ENCODE measurements at regions not wholly inside any gene's neighbourhood (a gene's known extent, or its start where the extent isn't known, plus 50 kb on each side); places are given as distances from the start of the nearest gene placed in this dataset.

GRCh38 chr1:173303984-173304383, 96.9 kb upstream of the TNFSF4 start:
- H3K27me3 ChIP-seq (ENCODE audit: insufficient read depth, low read length): no peaks in the 10 kb centered on the region
- no peak overlapping the region for H3K4me2 ChIP-seq (ENCODE audit: low read length)
- H2AFZ ChIP-seq (ENCODE audit: low read depth, low read length, poor library complexity, severe bottlenecking): no peak overlapping the region
- no peak overlapping the region for H3K4me3 ChIP-seq (replicated peaks in 1 of 2; ENCODE audit: low read depth in 1 of 2, low read length in 2 of 2)
- TF ChIP-seq, protein P1, sequence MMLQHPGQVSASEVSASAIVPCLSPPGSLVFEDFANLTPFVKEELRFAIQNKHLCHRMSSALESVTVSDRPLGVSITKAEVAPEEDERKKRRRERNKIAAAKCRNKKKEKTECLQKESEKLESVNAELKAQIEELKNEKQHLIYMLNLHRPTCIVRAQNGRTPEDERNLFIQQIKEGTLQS (IDR thresholded peaks at IDR 0.05): no peak
- TF ChIP-seq SIN3A (IDR thresholded peaks at IDR 0.05; ENCODE audit: low read depth) (no peak), FOSL1 (IDR thresholded peaks at IDR 0.05; ENCODE audit: low read depth) (no peak), RAD21 (IDR thresholded peaks at IDR 0.05; ENCODE audit: low read depth) (no peak)
- RAD21 ChIA-PET (ENCODE audit: low non-redundant PET in 1 of 2, low total read pairs in 2 of 2, uncharacterized antibody in 2 of 2, unreplicated experiment in 2 of 2): no interaction called here
- H3K36me3 ChIP-seq (ENCODE audit: control insufficient read depth in 1 of 2, insufficient read depth in 2 of 2, low read length in 2 of 2): no peaks in the 10 kb centered on the region
- ATAC-seq (no peak), DNase-seq (ENCODE audit: low read depth, low spot score) (no peak)
- H3K27ac ChIP-seq (ENCODE audit: low read depth, low read length): no peak overlapping the region
- POLR2A ChIA-PET: no interaction called here
- no peak overlapping the region for H3K9ac ChIP-seq (ENCODE audit: low read length)
- intact Hi-C loops (cut with micrococcal nuclease): no loop called here
- CTCF ChIA-PET: no interaction called here
- H3K4me1 ChIP-seq (ENCODE audit: control insufficient read depth in 1 of 2, insufficient read depth in 2 of 2, low read length in 2 of 2): no peaks in the 10 kb centered on the region
- H3K9me3 ChIP-seq (ENCODE audit: control insufficient read depth in 1 of 2, insufficient read depth in 1 of 2, low read depth in 1 of 2, low read length in 2 of 2): no peaks in the 10 kb centered on the region
- H4K20me1 ChIP-seq (ENCODE audit: insufficient read depth): no peaks in the 10 kb centered on the region
- H3K79me2 ChIP-seq (ENCODE audit: insufficient read depth, low read length): no peaks in the 10 kb centered on the region
- H3K9me2 ChIP-seq (ENCODE audit: insufficient read depth): no peaks in the 10 kb centered on the region
- BruUV-seq (replicated peaks): no TSS peak

DNA sequence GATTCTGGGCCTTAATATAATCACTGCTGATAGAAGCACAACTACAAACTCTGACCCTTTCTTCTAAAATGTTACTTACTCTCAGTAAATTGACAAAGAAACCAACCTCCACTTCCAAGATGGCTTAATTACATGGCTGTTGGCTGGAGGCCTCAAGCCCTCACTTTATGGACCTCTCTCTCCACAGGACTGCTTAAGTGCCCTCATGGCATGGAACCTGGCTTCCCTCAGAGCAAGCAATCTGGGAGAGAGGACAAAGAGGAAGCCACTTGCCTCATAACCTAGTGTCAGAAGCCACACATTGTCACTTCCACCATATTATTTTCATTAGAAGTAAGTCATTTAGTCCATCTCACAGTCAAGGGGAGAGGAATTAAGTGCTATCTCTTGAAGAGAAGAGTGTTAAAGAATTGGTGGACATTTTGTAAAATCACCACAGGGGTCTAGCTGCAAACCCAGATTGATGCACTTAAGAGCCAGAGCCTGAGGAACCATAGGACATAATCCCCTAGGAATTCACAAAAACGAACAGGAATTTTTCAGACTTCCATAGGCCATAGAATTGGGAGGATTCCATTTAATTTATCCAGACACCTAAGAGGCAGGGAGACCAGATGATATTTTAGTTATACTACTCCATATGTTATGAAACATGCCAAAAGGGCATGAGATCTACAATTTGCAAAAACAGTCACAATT, 97.5 kb upstream of the TNFSF4 start:
- no peaks in the 10 kb centered on the region for H3K36me3 ChIP-seq (ENCODE audit: control insufficient read depth in 1 of 2, insufficient read depth in 2 of 2, low read length in 2 of 2)
- H3K9ac ChIP-seq (ENCODE audit: low read length): no peak overlapping the region
- no TSS peak for BruUV-seq (replicated peaks)
- H3K4me3 ChIP-seq (replicated peaks in 1 of 2; ENCODE audit: low read depth in 1 of 2, low read length in 2 of 2): no peak overlapping the region
- H3K27me3 ChIP-seq (ENCODE audit: insufficient read depth, low read length): no peaks in the 10 kb centered on the region
- H3K9me3 ChIP-seq (ENCODE audit: control insufficient read depth in 1 of 2, insufficient read depth in 1 of 2, low read depth in 1 of 2, low read length in 2 of 2): no peaks in the 10 kb centered on the region
- intact Hi-C loops (cut with micrococcal nuclease): no loop called here
- ChIA-PET POLR2A (no interaction called here), RAD21 (ENCODE audit: low non-redundant PET in 1 of 2, low total read pairs in 2 of 2, uncharacterized antibody in 2 of 2, unreplicated experiment in 2 of 2) (no interaction called here), CTCF (no interaction called here)
- DNase-seq (ENCODE audit: low read depth, low spot score) (no peak), ATAC-seq (no peak)
- H3K4me1 ChIP-seq (ENCODE audit: control insufficient read depth in 1 of 2, insufficient read depth in 2 of 2, low read length in 2 of 2): no peaks in the 10 kb centered on the region
- no peaks in the 10 kb centered on the region for H4K20me1 ChIP-seq (ENCODE audit: insufficient read depth)
- H3K4me2 ChIP-seq (ENCODE audit: low read length): no peak overlapping the region
- no peaks in the 10 kb centered on the region for H3K9me2 ChIP-seq (ENCODE audit: insufficient read depth)
- H2AFZ ChIP-seq (ENCODE audit: low read depth, low read length, poor library complexity, severe bottlenecking): no peak overlapping the region
- no peaks in the 10 kb centered on the region for H3K79me2 ChIP-seq (ENCODE audit: insufficient read depth, low read length)
- H3K27ac ChIP-seq (ENCODE audit: low read depth, low read length): no peak overlapping the region
- TF ChIP-seq SIN3A (IDR thresholded peaks at IDR 0.05; ENCODE audit: low read depth) (no peak), POLR2AphosphoS5 (IDR thresholded peaks at IDR 0.05; ENCODE audit: low read depth, low read length) (no peak), CBX3 (IDR thresholded peaks at IDR 0.05; ENCODE audit: low read depth) (no peak), EZH2 (IDR thresholded peaks at IDR 0.05) (no peak), SRF (IDR thresholded peaks at IDR 0.05; ENCODE audit: low read depth) (no peak), POLR2A (IDR thresholded peaks at IDR 0.05; ENCODE audit: borderline replicate concordance, extremely low read depth, insufficient read depth, insufficient read length) (no peak), ZBTB33 (IDR thresholded peaks at IDR 0.05; ENCODE audit: extremely low read depth, insufficient replicate concordance, low read length) (no peak), YY1 (IDR thresholded peaks at IDR 0.05; ENCODE audit: extremely low read depth, insufficient replicate concordance, low read depth, low read length) (no peak)
